HL-60 (cell line): ENCODE measurements at regions not wholly inside any gene's neighbourhood (a gene's known extent, or its start where the extent isn't known, plus 50 kb on each side); places are given as distances from the start of the nearest gene placed in this dataset.

ENCODE experiments used
- DNase-seq, 2 experiments: peaks; one replicate each; pipeline ENCODE4 v3.0.0-alpha.2; 2010 to 2020; ENCODE audit warnings: low read depth in 1 of 2, low spot score in 1 of 2
- H3K27ac ChIP-seq: fragments of 250-450 bp; sonication (Bioruptor Pico); replicated peaks from 2 replicates; pipeline ENCODE4 v1.5.1; 2020; ENCODE audit warnings: mild to moderate bottlenecking, moderate library complexity
- H3K27me3 ChIP-seq: fragments of 250-450 bp; sonication (Bioruptor Pico); 2 replicates; pipeline ENCODE4 v1.5.1; 2021; ENCODE audit warnings: mild to moderate bottlenecking, moderate library complexity; ENCODE audit not compliant: insufficient read depth, poor library complexity, severe bottlenecking
- H3K4me3 ChIP-seq: replicated peaks from 2 replicates; pipeline ENCODE4 v1.5.1; 2011; ENCODE audit warnings: mild to moderate bottlenecking, control low read depth, low read length; ENCODE audit not compliant: insufficient read depth
- GABPA ChIP-seq: IDR thresholded peaks from 2 replicates; pipeline ENCODE4 v1.6.1; 2012; ENCODE audit warnings: low read depth
- POLR2AphosphoS5 ChIP-seq: IDR thresholded peaks from 2 replicates; pipeline ENCODE4 v1.6.1; 2012; ENCODE audit warnings: low read depth
- SPI1 ChIP-seq: IDR thresholded peaks from 2 replicates; pipeline ENCODE4 v1.6.1; 2012; ENCODE audit warnings: low read depth, mild to moderate bottlenecking, borderline replicate concordance
- TF ChIP-seq, protein P1 (sequence below): IDR thresholded peaks from 2 replicates; pipeline ENCODE4 v1.6.1; 2012; ENCODE audit warnings: low read depth; ENCODE audit not compliant: insufficient replicate concordance
- TF ChIP-seq, protein P2 (sequence below): IDR thresholded peaks from one replicate; pipeline ENCODE4 v1.5.1; 2011; ENCODE audit warnings: low read length, control low read depth, inconsistent platforms; ENCODE audit not compliant: insufficient read depth

DNA sequence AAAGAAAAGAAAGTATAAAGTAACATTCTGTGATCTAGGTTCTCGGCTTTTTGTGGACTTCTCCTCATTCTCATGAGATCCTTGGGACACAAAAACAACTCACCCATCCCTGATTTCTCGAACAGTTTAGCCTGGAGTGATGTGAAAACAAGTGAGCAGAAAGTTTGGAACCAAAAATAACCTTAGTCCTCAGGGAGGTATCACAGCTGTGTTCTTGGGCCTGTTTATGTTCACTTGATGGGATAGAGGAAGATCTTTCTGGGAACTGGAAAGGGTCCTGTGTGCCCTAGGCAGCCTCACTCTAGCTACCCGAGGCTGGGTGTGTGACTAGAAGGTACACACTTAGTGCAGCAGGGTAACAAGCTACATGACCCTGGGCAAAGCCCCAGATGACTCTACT, 308.8 kb upstream of the PDZRN3 start:
- DNase-seq: no peak
- H3K27ac ChIP-seq: no peak overlapping the region
- TF ChIP-seq GABPA: no peak
- TF ChIP-seq, protein P1, sequence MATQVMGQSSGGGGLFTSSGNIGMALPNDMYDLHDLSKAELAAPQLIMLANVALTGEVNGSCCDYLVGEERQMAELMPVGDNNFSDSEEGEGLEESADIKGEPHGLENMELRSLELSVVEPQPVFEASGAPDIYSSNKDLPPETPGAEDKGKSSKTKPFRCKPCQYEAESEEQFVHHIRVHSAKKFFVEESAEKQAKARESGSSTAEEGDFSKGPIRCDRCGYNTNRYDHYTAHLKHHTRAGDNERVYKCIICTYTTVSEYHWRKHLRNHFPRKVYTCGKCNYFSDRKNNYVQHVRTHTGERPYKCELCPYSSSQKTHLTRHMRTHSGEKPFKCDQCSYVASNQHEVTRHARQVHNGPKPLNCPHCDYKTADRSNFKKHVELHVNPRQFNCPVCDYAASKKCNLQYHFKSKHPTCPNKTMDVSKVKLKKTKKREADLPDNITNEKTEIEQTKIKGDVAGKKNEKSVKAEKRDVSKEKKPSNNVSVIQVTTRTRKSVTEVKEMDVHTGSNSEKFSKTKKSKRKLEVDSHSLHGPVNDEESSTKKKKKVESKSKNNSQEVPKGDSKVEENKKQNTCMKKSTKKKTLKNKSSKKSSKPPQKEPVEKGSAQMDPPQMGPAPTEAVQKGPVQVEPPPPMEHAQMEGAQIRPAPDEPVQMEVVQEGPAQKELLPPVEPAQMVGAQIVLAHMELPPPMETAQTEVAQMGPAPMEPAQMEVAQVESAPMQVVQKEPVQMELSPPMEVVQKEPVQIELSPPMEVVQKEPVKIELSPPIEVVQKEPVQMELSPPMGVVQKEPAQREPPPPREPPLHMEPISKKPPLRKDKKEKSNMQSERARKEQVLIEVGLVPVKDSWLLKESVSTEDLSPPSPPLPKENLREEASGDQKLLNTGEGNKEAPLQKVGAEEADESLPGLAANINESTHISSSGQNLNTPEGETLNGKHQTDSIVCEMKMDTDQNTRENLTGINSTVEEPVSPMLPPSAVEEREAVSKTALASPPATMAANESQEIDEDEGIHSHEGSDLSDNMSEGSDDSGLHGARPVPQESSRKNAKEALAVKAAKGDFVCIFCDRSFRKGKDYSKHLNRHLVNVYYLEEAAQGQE: no peak
- TF ChIP-seq, protein P2, sequence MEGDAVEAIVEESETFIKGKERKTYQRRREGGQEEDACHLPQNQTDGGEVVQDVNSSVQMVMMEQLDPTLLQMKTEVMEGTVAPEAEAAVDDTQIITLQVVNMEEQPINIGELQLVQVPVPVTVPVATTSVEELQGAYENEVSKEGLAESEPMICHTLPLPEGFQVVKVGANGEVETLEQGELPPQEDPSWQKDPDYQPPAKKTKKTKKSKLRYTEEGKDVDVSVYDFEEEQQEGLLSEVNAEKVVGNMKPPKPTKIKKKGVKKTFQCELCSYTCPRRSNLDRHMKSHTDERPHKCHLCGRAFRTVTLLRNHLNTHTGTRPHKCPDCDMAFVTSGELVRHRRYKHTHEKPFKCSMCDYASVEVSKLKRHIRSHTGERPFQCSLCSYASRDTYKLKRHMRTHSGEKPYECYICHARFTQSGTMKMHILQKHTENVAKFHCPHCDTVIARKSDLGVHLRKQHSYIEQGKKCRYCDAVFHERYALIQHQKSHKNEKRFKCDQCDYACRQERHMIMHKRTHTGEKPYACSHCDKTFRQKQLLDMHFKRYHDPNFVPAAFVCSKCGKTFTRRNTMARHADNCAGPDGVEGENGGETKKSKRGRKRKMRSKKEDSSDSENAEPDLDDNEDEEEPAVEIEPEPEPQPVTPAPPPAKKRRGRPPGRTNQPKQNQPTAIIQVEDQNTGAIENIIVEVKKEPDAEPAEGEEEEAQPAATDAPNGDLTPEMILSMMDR: no peak
- TF ChIP-seq SPI1: no peak
- no peak for TF ChIP-seq POLR2AphosphoS5

DNA sequence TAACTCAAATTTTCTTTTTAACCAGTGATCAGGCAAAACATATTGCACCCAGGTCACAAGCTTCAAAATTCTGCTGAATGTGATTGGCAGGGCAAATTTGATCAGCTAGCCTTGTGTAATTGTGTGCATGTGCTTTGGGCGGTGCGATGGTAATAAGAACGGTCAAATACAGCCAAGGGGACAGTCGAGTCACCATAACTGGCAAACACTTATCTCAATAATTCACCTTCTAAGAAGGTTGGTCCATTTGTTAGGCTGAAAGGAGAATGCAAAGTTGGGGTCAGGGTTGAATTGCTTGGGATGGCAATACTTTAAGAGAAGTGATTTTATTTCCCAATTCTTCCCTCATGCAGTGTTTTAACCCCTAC, 302.4 kb upstream of the PDZRN3 start:
- no peak overlapping the region for H3K4me3 ChIP-seq
- H3K27me3 ChIP-seq: no peaks in the 10 kb centered on the region
- no peak for DNase-seq
- no peak for TF ChIP-seq POLR2AphosphoS5
- TF ChIP-seq, protein P1: no peak
- TF ChIP-seq GABPA: no peak
- TF ChIP-seq, protein P2: no peak
- no peak overlapping the region for H3K27ac ChIP-seq

More for the DNA sequence above, 308.8 kb upstream of the PDZRN3 start:
- no peak overlapping the region for H3K4me3 ChIP-seq
- peaks cover 2% of the 10 kb centered on the region for H3K27me3 ChIP-seq

DNA sequence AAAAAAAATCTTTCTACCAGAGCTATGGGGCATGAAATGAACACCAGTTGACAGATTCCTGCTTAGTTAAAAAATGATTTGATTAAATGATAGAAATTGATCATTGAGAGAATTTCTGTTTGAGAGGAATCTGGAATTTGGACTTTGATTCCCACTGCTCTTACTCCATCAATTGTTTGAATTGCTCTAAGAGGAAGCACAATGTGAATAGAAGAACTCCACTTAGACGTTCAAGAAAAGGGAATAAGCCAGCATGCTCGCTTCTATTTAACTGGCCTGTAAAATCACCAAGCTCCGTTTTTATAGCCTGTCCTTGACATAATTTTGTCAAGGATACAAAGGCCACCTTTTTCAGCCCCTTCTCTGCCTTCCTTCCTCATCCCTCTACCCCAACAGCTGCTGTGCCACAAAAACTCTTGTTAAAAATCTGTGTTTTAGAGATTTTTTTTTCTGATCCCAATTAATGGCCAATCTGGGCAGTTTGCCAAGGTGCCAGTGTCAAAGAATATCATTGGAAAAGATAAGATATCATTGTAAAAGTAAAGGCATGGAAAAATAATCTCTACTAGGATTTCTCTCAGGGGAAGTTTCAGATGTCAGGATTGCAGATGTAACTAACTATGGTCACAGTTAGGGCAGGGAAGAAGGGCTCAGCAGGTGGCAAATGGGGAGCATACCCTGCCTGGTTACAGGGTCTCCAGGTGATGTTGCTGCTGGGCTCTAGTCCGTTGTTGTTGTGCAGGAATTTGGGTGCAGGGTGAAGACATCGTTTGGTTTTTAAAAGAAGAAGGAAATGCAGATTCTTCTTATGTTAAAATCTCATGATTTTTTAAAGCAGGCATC, 301.8 kb upstream of the PDZRN3 start:
- TF ChIP-seq, protein P2: no peak
- no peak for TF ChIP-seq GABPA
- TF ChIP-seq, protein P1: no peak
- no peak for TF ChIP-seq POLR2AphosphoS5
- TF ChIP-seq SPI1: no peak

More for the DNA sequence above, 301.8 kb upstream of the PDZRN3 start:
- DNase-seq: no peak
- no peaks in the 10 kb centered on the region for H3K27me3 ChIP-seq
- no peak overlapping the region for H3K4me3 ChIP-seq
- no peak overlapping the region for H3K27ac ChIP-seq
